Immature natural killer cell (primary cell): ENCODE measurements at regions not wholly inside any gene's neighbourhood (a gene's known extent, or its start where the extent isn't known, plus 50 kb on each side); places are given as distances from the start of the nearest gene placed in this dataset.
"Not testable (repeated sequence)": the region's sequence is repeated elsewhere in the genome, so short reads cannot be mapped to it uniquely, and the experiment has no call there.

ENCODE experiments used
- DNase-seq, 3 donors: peaks; one replicate each; pipeline ENCODE4 v3.0.0; 2022; ENCODE audit warnings: mixed read lengths in 1 of 3
- H3K27ac Mint-ChIP-seq, 6 donors: one replicate each; pipeline ENCODE4 v1.8.0; 2020; ENCODE audit warnings: mixed read lengths in 6 of 6, mild to moderate bottlenecking in 5 of 6, inconsistent platforms in 4 of 6, moderate library complexity in 3 of 6
- H3K27me3 Mint-ChIP-seq, 3 donors: one replicate each; pipeline ENCODE4 v1.8.0; 2020 to 2021; ENCODE audit warnings: low read depth in 3 of 3, mild to moderate bottlenecking in 3 of 3, mixed read lengths in 3 of 3, moderate library complexity in 3 of 3, inconsistent platforms in 1 of 3
- H3K36me3 Mint-ChIP-seq, 3 donors: one replicate each; pipeline ENCODE4 v1.8.0; 2020; ENCODE audit warnings: mixed read lengths in 3 of 3, inconsistent platforms in 2 of 3, mild to moderate bottlenecking in 2 of 3
- H3K4me1 Mint-ChIP-seq, 2 donors: one replicate each; pipeline ENCODE4 v1.8.0; 2020; ENCODE audit warnings: inconsistent platforms in 2 of 2, mild to moderate bottlenecking in 2 of 2, mixed read lengths in 2 of 2, moderate library complexity in 1 of 2
- H3K4me3 Mint-ChIP-seq, 5 donors: one replicate each; pipeline ENCODE4 v1.8.0; 2020; ENCODE audit warnings: mild to moderate bottlenecking in 5 of 5, mixed read lengths in 5 of 5, inconsistent platforms in 3 of 5, moderate library complexity in 3 of 5
- H3K9me3 Mint-ChIP-seq, 6 donors: one replicate each; pipeline ENCODE4 v1.8.0; 2020; ENCODE audit warnings: mild to moderate bottlenecking in 6 of 6, mixed read lengths in 6 of 6, inconsistent platforms in 4 of 6, moderate library complexity in 3 of 6

DNA sequence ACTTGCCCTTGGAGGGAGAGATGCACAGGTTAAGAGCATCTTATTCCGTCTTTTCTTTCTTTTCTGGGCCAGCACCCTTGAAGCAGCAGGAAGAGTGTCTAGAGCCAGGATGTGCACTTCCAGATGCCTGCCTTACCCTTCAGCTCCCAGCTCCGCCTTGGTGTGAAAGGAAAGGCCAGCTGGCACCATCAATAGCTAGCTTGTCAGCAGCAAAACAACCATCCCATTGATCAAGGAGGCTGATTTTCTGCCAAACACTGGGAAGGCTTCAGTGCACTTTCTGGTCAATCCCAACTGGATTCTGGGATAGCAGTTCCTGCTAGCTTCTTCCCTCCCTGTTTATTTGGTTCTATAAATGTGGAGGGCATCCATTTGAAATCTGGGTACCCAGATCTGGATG lies 110.9 kb upstream of the GALNT15 start:
- no peaks in the 10 kb centered on the region for H3K4me1 Mint-ChIP-seq
- no peak overlapping the region for H3K27ac Mint-ChIP-seq
- H3K27me3 Mint-ChIP-seq: peaks cover 1 to 7% (median 6%) of the 10 kb centered on the region in 3 donors
- no peaks in the 10 kb centered on the region for H3K36me3 Mint-ChIP-seq
- no peak for DNase-seq
- H3K9me3 Mint-ChIP-seq: no peaks in the 10 kb centered on the region
- H3K4me3 Mint-ChIP-seq: no peak overlapping the region

DNA sequence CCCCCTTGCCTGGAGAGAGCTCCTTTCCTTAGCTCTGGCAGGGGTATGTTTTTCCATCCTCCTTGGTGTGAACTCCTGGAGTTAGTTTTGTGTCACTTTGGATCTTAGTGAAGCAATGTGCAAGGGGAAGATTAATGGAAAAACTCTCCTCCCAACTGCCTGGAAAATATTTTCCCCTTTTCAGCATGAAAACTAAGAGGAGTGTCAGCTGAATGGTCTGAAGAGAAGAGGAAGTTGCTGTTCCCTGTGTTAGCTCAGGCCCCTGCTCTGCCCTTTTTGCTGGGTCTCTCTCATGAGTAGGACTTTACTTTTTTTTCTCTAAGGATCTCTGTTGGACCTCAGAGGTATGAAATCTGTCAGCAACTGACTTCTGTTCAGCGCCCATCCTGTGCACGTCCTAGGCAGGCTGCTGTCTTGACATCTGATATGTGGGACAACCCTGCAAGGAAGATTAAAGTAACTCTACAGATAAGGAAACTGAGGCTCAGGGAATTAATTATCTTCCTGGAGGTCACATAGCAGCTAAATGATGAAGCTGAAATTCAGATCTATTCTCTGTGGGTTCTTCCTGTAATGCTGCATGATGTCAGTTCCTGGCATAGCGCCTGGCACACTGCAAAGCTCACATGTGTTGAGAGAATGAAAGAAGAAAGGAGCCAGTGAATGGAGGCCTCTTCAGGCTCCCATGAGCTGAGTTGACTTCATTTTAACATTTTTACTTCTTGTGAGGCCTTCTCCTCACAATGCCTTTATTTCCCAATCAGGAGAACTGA lies 109.7 kb upstream of the GALNT15 start:
- Mint-ChIP-seq H3K27me3 (peaks cover 1 to 7% (median 6%) of the 10 kb centered on the region in 3 donors), H3K4me1 (no peaks in the 10 kb centered on the region), H3K36me3 (no peaks in the 10 kb centered on the region), H3K4me3 (no peak overlapping the region), H3K27ac (no peak overlapping the region), H3K9me3 (no peaks in the 10 kb centered on the region)
- no peak for DNase-seq

DNA sequence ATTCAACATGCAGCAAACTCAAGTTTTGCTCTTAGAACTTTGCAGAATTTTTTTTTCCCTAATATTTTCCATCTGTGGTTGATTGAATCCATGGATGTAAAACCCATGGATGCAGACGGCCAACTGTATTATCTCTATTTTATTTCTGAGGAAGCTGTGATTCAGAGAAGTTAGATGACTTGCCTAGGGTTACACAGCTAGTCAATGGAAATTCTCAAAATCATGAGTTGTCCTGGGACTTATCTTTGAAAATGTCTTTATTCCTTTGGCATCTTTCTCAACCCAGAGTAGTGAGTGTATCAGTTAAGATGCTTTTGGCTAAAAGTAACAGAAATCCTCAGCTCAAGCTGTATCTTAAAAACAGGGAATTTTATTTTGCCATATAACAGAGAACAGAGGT lies 107.9 kb upstream of the GALNT15 start:
- H3K36me3 Mint-ChIP-seq: no peaks in the 10 kb centered on the region
- DNase-seq: no peak
- H3K4me3 Mint-ChIP-seq: no peak overlapping the region
- H3K9me3 Mint-ChIP-seq: no peaks in the 10 kb centered on the region
- H3K4me1 Mint-ChIP-seq: no peaks in the 10 kb centered on the region
- peaks cover 1 to 5% (median 2%) of the 10 kb centered on the region in 3 donors for H3K27me3 Mint-ChIP-seq
- H3K27ac Mint-ChIP-seq: no peak overlapping the region

DNA sequence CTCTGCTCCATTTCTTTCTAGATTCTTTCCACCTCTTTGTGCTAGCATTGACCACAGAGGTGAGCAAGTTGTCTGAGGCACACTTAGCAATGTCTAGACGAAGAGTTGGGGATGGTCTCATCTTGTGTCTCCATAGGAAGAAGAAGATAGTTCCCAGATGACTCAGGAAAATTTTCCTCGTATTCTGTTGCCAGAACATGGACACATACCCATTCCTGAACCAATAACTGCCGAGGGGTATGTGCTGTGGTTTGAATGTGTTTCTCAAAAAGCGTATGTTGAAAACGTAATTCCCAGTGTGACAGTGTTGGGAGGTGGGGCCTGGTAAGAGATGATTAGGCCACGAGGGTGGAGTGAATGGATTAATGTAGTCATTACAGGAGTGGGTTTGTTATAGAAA lies 107.5 kb upstream of the GALNT15 start:
- no peaks in the 10 kb centered on the region for H3K4me1 Mint-ChIP-seq
- no peaks in the 10 kb centered on the region for H3K36me3 Mint-ChIP-seq
- no peak overlapping the region for H3K4me3 Mint-ChIP-seq
- DNase-seq: no peak
- H3K9me3 Mint-ChIP-seq: no peaks in the 10 kb centered on the region
- peaks cover 1 to 2% (median 2%) of the 10 kb centered on the region in 3 donors for H3K27me3 Mint-ChIP-seq
- no peak overlapping the region for H3K27ac Mint-ChIP-seq

DNA sequence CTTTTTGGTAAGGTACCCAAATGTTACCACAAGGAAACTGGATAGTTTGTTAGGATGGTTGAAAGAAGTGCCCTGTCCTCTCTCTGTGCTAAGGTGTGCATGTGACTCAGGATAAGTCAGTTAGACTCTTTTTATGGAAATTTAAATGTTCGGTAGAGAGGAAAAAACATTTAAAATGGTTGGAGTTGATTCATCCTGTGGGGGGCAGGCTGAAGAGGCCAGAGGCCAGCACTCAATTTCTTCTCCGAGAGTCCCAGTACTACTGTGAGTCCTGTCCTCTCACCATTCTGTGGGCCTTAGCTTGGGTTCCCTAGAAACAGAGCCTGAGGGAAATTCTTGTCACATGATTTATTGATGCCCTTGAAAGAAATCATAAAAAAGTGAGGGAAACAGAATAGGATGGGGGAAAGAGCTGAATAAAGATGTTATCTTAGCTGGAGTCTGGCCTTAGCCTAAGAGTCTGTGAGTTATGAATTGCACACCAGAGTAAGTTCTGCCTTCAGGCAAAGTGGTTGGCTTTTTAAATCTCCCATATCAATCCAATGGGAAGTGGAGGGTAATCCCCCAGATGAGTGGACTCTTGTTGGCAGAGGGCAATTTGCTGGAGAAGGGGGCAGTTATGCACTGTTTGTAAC lies 106.5 kb upstream of the GALNT15 start:
- Mint-ChIP-seq H3K4me3 (no peak overlapping the region), H3K27me3 (peaks cover 1 to 2% (median 2%) of the 10 kb centered on the region in 3 donors), H3K4me1 (no peaks in the 10 kb centered on the region)

DNA sequence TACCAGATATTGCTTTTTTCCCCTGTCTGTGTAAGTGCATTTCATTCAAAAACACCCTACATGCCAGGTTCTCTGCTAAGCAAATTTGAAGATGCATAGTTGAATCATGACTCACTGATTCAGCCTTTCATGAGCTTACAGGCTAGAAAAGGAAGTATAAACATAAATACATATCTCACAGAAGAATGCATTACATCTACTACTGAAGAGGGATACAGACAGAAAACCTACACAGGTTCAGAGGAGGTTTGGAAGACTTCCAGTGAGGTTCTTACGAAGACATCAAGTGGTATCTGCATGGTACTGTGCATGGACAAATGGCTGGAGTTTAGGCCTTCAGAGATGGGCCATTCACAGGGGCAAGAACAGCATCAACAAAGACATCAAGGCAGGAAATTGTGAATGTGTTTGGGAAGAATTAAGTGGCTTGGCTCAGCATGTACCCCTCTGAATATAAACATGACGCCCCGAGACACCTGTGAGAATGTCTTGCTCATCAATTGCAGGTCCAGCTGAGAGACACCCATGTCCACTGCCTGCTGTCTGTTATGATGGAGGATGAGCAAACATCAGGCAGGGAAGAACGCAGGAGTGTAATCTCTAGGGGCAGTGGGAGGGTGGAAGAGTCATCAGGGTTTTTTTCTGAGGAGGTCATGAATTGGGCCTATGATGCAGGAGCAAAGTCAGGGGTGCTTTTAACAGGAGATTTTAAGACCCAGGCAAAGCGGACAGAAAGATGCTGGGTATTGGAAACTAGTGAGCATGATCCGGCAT lies 105.1 kb upstream of the GALNT15 start:
- H3K27ac Mint-ChIP-seq: no peak overlapping the region
- no peaks in the 10 kb centered on the region for H3K9me3 Mint-ChIP-seq
- H3K4me3 Mint-ChIP-seq: no peak overlapping the region
- H3K4me1 Mint-ChIP-seq: no peaks in the 10 kb centered on the region
- no peak for DNase-seq
- no peaks in the 10 kb centered on the region for H3K36me3 Mint-ChIP-seq
- H3K27me3 Mint-ChIP-seq: peaks cover 0 to 2% (median 1%) of the 10 kb centered on the region in 3 donors

More for the DNA sequence above, 106.5 kb upstream of the GALNT15 start:
- no peak overlapping the region for H3K27ac Mint-ChIP-seq
- no peak for DNase-seq
- no peaks in the 10 kb centered on the region for H3K36me3 Mint-ChIP-seq
- H3K9me3 Mint-ChIP-seq: no peaks in the 10 kb centered on the region

DNA sequence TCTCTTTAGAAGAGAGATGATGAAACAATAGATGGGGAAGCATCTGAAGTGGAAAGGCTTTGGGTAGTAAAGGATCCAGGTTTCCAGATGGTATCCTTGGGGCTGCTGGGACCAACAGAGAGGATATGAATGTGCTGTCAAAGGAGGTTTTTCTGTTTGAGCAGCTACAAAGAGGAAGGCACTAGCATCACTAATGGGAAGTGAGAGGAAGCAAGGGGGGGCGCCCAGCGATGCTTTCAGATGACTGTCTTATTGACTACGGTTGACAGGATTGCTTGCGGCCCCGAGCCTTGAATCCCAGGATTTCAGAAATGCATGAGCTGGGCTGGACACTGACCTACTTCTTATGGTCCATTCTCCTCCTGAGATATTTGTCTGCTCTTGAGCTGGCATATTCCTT lies 103.8 kb upstream of the GALNT15 start:
- Mint-ChIP-seq H3K9me3 (no peaks in the 10 kb centered on the region), H3K27ac (no peak overlapping the region), H3K4me3 (no peak overlapping the region)

DNA sequence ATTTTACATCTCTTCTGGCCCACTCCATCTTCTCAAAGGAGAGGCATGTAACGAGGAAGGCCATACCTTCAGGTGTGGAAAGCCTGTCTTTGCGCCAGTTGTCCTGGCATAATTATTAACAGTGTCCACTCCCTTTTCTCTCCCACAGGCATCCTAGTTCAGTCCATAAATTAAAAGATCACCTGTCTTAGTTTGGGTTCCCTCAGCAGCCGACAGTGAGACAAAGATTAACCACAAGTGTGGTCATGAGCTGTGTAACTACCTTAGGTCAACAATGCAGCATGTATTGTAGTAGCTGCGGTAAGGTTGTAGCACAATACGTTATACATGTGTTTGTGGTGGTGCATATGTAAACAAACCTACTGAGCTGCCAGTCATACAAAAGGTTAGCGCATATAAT lies 103.3 kb upstream of the GALNT15 start:
- DNase-seq: no peak
- no peaks in the 10 kb centered on the region for H3K36me3 Mint-ChIP-seq
- peaks cover 0 to 4% (median 0%) of the 10 kb centered on the region in 3 donors for H3K27me3 Mint-ChIP-seq
- no peak overlapping the region for H3K4me3 Mint-ChIP-seq
- H3K27ac Mint-ChIP-seq: no peak overlapping the region
- no peaks in the 10 kb centered on the region for H3K4me1 Mint-ChIP-seq
- H3K9me3 Mint-ChIP-seq: no peaks in the 10 kb centered on the region

More for the DNA sequence above, 103.8 kb upstream of the GALNT15 start:
- no peak for DNase-seq
- no peaks in the 10 kb centered on the region for H3K4me1 Mint-ChIP-seq
- no peaks in the 10 kb centered on the region for H3K36me3 Mint-ChIP-seq
- peaks cover 0 to 4% (median 0%) of the 10 kb centered on the region in 3 donors for H3K27me3 Mint-ChIP-seq

DNA sequence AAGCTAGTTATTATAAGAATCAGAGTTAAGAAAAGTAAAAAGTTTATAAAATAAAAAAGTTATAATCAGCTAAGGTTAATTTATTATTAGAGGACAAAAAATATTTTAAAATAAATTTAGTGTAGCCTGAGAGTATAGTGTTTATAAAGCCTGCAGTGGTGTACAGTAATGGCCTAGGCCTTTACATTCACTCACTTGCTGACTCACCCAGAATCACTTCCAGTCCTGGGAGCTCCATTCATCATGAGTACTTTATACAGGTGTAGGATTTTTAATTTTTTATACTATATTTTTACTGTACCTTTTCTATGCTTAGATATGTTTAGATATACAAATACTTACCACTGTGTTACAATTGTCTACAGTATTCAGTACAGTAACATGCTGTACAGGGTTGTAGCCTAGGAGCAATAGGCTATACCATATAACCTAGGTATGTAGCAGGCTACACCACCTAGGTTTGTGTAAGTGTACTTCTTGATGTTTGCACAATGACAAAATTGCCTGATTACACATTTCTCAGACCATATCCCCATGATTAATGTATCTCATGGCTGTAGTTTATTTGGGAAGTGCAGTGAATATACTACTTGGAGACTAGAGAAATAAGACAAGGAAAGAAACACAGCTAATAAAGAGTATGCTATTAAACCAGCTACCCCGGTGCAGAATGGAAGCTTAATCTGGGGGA lies 101.9 kb upstream of the GALNT15 start:
- H3K27me3 Mint-ChIP-seq: peaks cover 0 to 4% (median 0%) of the 10 kb centered on the region in 3 donors
- H3K4me3 Mint-ChIP-seq: no peak overlapping the region
- H3K9me3 Mint-ChIP-seq: no peaks in the 10 kb centered on the region
- H3K27ac Mint-ChIP-seq: no peak overlapping the region
- no peaks in the 10 kb centered on the region for H3K36me3 Mint-ChIP-seq
- no peaks in the 10 kb centered on the region for H3K4me1 Mint-ChIP-seq
- DNase-seq: no peak

DNA sequence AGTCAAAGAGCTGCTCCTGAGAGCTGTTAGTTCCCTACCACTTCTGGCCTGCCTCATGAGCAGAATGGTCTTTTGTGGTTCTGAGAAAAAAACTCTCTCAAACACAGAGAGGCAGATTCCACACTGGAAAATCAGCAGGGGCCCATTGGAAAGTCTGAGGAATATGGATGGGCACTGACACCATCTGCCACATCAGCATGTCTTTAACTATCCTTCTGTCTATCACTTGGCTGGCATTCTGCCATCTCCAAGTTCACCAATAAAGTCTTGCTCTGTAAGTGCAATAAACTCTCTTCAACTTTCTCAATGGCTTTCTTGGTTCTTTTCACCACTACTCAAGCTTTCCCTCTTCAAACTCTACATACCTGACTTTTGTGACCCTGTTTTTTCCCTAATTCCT lies 101.3 kb upstream of the GALNT15 start:
- no peak for DNase-seq
- Mint-ChIP-seq H3K4me1 (no peaks in the 10 kb centered on the region), H3K4me3 (no peak overlapping the region), H3K9me3 (peaks cover 0 to 2% (median 0%) of the 10 kb centered on the region in 6 donors), H3K27ac (no peak overlapping the region), H3K36me3 (no peaks in the 10 kb centered on the region), H3K27me3 (peaks cover 0 to 4% (median 0%) of the 10 kb centered on the region in 3 donors)

DNA sequence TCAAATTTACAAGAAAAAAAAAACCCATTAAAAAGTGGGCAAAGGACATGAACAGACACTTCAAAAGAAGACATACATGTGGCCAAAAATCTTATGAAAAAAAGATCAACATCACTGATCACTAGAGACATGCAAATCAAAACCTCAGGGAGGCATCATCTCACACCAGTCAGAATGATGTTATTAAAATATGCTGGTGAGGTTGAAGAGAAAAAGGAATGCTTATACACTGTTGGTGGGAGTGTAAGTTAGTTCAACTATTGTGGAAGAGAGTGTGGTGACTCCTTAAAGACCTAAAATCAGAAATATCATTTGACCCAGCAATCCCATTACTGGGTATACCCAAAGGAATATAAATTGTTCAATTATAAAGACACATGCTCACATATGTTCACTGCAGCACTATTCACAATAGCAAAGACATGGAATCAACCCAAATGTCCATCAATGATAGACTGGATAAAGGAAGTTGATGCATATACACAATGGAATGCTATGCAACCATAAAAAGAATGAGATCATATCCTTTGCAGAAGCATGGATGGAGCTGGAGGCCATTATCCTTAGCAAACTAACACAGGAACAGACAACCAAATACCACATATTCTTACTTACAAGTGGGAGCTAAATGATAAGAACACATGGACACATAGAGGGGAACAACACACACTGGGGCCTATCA lies 100.3 kb upstream of the GALNT15 start:
- H3K27ac Mint-ChIP-seq, DNase-seq, H3K36me3 Mint-ChIP-seq, H3K4me1 Mint-ChIP-seq, H3K4me3 Mint-ChIP-seq, H3K27me3 Mint-ChIP-seq, H3K9me3 Mint-ChIP-seq: not testable (repeated sequence)

DNA sequence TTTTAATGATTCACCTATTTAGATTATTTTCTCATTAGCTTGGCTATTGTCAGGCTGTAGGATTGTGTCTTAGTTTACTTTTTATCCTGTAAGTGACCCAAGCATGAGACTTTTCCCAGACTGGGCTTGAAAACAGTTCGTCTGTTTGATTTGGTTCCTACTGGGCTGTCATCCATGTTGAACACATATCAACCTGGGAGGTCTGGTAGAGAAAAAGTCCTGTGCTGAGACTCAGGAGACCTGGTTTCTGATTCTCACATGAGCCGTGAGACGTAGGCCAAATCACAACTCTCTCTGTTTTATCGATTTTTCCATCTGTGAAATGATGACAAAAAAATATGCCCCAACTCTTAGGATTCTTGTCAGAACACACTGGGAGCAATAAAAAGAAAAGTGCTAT lies 98.8 kb upstream of the GALNT15 start:
- H3K27me3 Mint-ChIP-seq: peaks cover 0 to 4% (median 3%) of the 10 kb centered on the region in 3 donors
- H3K27ac Mint-ChIP-seq: no peak overlapping the region
- peaks cover 0 to 3% (median 2%) of the 10 kb centered on the region in 3 donors for H3K36me3 Mint-ChIP-seq
- no peak for DNase-seq
- no peaks in the 10 kb centered on the region for H3K4me1 Mint-ChIP-seq
- peaks cover 0 to 3% (median 2%) of the 10 kb centered on the region in 6 donors for H3K9me3 Mint-ChIP-seq
- H3K4me3 Mint-ChIP-seq: no peak overlapping the region

DNA sequence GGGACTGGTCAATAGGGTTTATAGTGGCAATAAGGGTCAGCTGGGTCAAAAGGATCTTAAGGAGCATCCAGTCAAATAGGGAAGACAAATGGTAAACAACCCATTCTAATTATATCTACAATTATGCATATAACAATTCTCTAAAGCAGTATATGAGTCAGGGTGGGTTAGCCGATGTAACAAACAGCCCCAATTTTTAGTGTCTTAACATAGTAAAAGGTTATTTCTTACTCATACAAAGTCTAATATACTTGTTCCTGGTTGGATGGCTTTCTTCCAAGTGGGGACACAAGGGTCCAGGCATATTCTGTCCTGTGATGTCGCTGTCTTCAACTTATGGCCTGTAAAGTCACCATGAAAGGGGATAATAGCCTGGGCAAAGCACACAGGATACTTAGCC lies 97.9 kb upstream of the GALNT15 start:
- peaks cover 0 to 6% (median 4%) of the 10 kb centered on the region in 3 donors for H3K27me3 Mint-ChIP-seq
- H3K4me1 Mint-ChIP-seq: no peaks in the 10 kb centered on the region
- no peak overlapping the region for H3K27ac Mint-ChIP-seq
- DNase-seq: no peak
- peaks cover 0 to 4% (median 3%) of the 10 kb centered on the region in 3 donors for H3K36me3 Mint-ChIP-seq
- H3K9me3 Mint-ChIP-seq: peaks cover 0 to 9% (median 6%) of the 10 kb centered on the region in 6 donors
- H3K4me3 Mint-ChIP-seq: no peak overlapping the region
